Neuronal stem cell (in vitro differentiated cells): ENCODE measurements at regions not wholly inside any gene's neighbourhood (a gene's known extent, or its start where the extent isn't known, plus 50 kb on each side); places are given as distances from the start of the nearest gene placed in this dataset.

Experiments
- DNase-seq: peaks from one replicate; pipeline ENCODE4 v3.0.0-alpha.2; 2013; ENCODE audit warnings: low spot score
- H2AFZ ChIP-seq: one replicate; pipeline ENCODE4 v1.6.1; 2013; ENCODE audit warnings: mild to moderate bottlenecking, low read length, inconsistent platforms
- H2AK5ac ChIP-seq: 2 replicates; pipeline ENCODE4 v1.6.1; 2013; ENCODE audit warnings: low read depth, mild to moderate bottlenecking, inconsistent platforms, low read length, moderate library complexity, mixed read lengths
- H2BK120ac ChIP-seq: 2 replicates; pipeline ENCODE4 v1.6.1; 2013; ENCODE audit warnings: low read depth, mild to moderate bottlenecking, inconsistent platforms, low read length, moderate library complexity, mixed read lengths
- H2BK12ac ChIP-seq: one replicate; pipeline ENCODE4 v1.6.1; 2013; ENCODE audit warnings: low read length, inconsistent platforms
- H2BK15ac ChIP-seq: 2 replicates; pipeline ENCODE4 v1.6.1; 2013; ENCODE audit warnings: mild to moderate bottlenecking, low read length, inconsistent platforms, mixed read lengths
- H2BK5ac ChIP-seq: one replicate; pipeline ENCODE4 v1.6.1; 2013; ENCODE audit warnings: inconsistent platforms, mild to moderate bottlenecking, low read length, moderate library complexity
- H3K14ac ChIP-seq: one replicate; pipeline ENCODE4 v1.6.1; 2013; ENCODE audit warnings: low read length, inconsistent platforms
- H3K18ac ChIP-seq: 2 replicates; pipeline ENCODE4 v1.6.1; 2013; ENCODE audit warnings: low read length, inconsistent platforms
- H3K23ac ChIP-seq: 2 replicates; pipeline ENCODE4 v1.6.1; 2013; ENCODE audit warnings: low read depth, mild to moderate bottlenecking, mixed read lengths, low read length, inconsistent platforms; ENCODE audit not compliant: poor library complexity
- H3K27ac ChIP-seq: replicated peaks from 3 replicates; pipeline ENCODE4 v1.5.1; 2013; ENCODE audit warnings: low read length, inconsistent platforms
- H3K27me3 ChIP-seq, 3 experiments: 2 replicates each; pipeline ENCODE4 v1.6.1; 2013; ENCODE audit warnings: low read length in 3 of 3, mild to moderate bottlenecking in 2 of 3, inconsistent platforms in 1 of 3, low read depth in 1 of 3, mixed read lengths in 1 of 3, moderate library complexity in 1 of 3; ENCODE audit not compliant: control insufficient read depth in 3 of 3, insufficient read depth in 3 of 3
- H3K36me3 ChIP-seq, 2 donors: replicated peaks in 1 of 2; 2 replicates each; pipeline ENCODE4 v1.6.1; 2013; ENCODE audit warnings: low read length in 2 of 2; ENCODE audit not compliant: control insufficient read depth in 2 of 2, insufficient read depth in 2 of 2
- H3K4ac ChIP-seq: 2 replicates; pipeline ENCODE4 v1.6.1; 2013; ENCODE audit warnings: inconsistent platforms, mild to moderate bottlenecking, low read length, moderate library complexity
- H3K4me1 ChIP-seq, 2 donors: 1 replicate in 1 of 2; 2 replicates in 1 of 2; pipeline ENCODE4 v1.6.1; 2013; ENCODE audit warnings: low read length in 2 of 2, low read depth in 1 of 2; ENCODE audit not compliant: control insufficient read depth in 2 of 2, insufficient read depth in 1 of 2
- H3K4me2 ChIP-seq: one replicate; pipeline ENCODE4 v1.6.1; 2013; ENCODE audit warnings: mild to moderate bottlenecking, low read length, inconsistent platforms; ENCODE audit not compliant: insufficient read depth, poor library complexity, severe bottlenecking
- H3K4me3 ChIP-seq, 2 donors: 2 replicates each; pipeline ENCODE4 v1.5.1; 2013; ENCODE audit warnings: low read length in 2 of 2, mild to moderate bottlenecking in 2 of 2, inconsistent platforms in 1 of 2, moderate library complexity in 1 of 2
- H3K79me1 ChIP-seq: one replicate; pipeline ENCODE4 v1.6.1; 2013; ENCODE audit warnings: low read depth, mild to moderate bottlenecking, inconsistent platforms, low read length, moderate library complexity
- H3K9ac ChIP-seq: one replicate; pipeline ENCODE4 v1.6.1; 2013; ENCODE audit warnings: mild to moderate bottlenecking, low read depth, low read length, inconsistent platforms; ENCODE audit not compliant: poor library complexity
- H3K9me3 ChIP-seq, 2 donors: replicated peaks in 1 of 2; 2 replicates each; pipeline versions ENCODE3 to v1.6.1; 2013; ENCODE audit warnings: low read length in 2 of 2, mild to moderate bottlenecking in 2 of 2, inconsistent platforms in 1 of 2, low read depth in 1 of 2, mixed read lengths in 1 of 2, moderate library complexity in 1 of 2; ENCODE audit not compliant: control insufficient read depth in 2 of 2, insufficient read depth in 1 of 2
- H4K8ac ChIP-seq: one replicate; pipeline ENCODE4 v1.6.1; 2013; ENCODE audit warnings: low read depth, mild to moderate bottlenecking, inconsistent platforms, low read length, moderate library complexity
- H4K91ac ChIP-seq: one replicate; pipeline ENCODE4 v1.6.1; 2013; ENCODE audit warnings: low read length, low read depth, mild to moderate bottlenecking, inconsistent platforms; ENCODE audit not compliant: poor library complexity
- WGBS, 2 donors: extraction: QIAGEN DNeasy Blood & Tissue Kit; methylation state at CpG; one replicate each; pipeline ENCODE4 v1.1.7; 2013; ENCODE audit warnings: missing lambda C conversion rate in 2 of 2, mixed read lengths in 1 of 2; ENCODE audit not compliant: insufficient read length in 2 of 2, insufficient replicate concordance in 1 of 2; ENCODE audit errors: extremely low coverage in 2 of 2; 5-methylcytosine and 5-hydroxymethylcytosine counted together

- peaks cover 0 to 1% (median 0%) of the 10 kb centered on the region in 3 experiments for H3K27me3 ChIP-seq
- H3K4ac ChIP-seq, result no peak overlapping the region
- H2AK5ac ChIP-seq, result no peak overlapping the region
- no peak overlapping the region for H2BK15ac ChIP-seq
- peaks cover 0 to 1% of the 10 kb centered on the region in 2 donors for H3K36me3 ChIP-seq
- H3K23ac ChIP-seq, result no peak overlapping the region
- no peak overlapping the region for H3K27ac ChIP-seq
- no peak for DNase-seq
- no peak overlapping the region for H2BK120ac ChIP-seq
- H3K14ac ChIP-seq, result no peak overlapping the region
- no peak overlapping the region for H4K91ac ChIP-seq
- H3K4me3 ChIP-seq, result no peak overlapping the region
- peak overlapping the region; percentile 13 for H2AFZ ChIP-seq
- H3K18ac ChIP-seq, result no peak overlapping the region
- H3K9me3 ChIP-seq, result no peaks in the 10 kb centered on the region
- no CpG with 5 or more reads among the region's 7 CpGs for WGBS, 2 donors
- H3K4me2 ChIP-seq, result no peak overlapping the region
- no peak overlapping the region for H4K8ac ChIP-seq
- H3K9ac ChIP-seq, result no peak overlapping the region
- no peak overlapping the region for H2BK12ac ChIP-seq
- H3K79me1 ChIP-seq, result no peaks in the 10 kb centered on the region
- H3K4me1 ChIP-seq, result peaks cover 23 to 66% of the 10 kb centered on the region in 2 donors
- H2BK5ac ChIP-seq, result no peak overlapping the region
Measured at GRCh38 chr6:98044151-98044561, 761.1 kb upstream of the MMS22L start.

- Histone ChIP-seq H2AK5ac (no peak overlapping the region), H3K27me3 (peaks cover 0 to 2% (median 0%) of the 10 kb centered on the region in 3 experiments), H2BK5ac (no peak overlapping the region), H3K23ac (no peak overlapping the region), H3K36me3 (peaks cover 0 to 2% of the 10 kb centered on the region in 2 donors), H3K79me1 (no peaks in the 10 kb centered on the region), H3K18ac (no peak overlapping the region), H3K27ac (no peak overlapping the region), H2BK120ac (no peak overlapping the region), H3K4me3 (no peak overlapping the region), H3K14ac (no peak overlapping the region), H3K9ac (no peak overlapping the region), H4K91ac (no peak overlapping the region), H3K4me2 (no peak overlapping the region), H3K9me3 (peaks cover 0 to under 1% of the 10 kb centered on the region in 2 donors), H3K4me1 (peaks cover 17 to 58% of the 10 kb centered on the region in 2 donors), H2AFZ (peak overlapping the region; percentile 25), H4K8ac (no peak overlapping the region), H2BK15ac (no peak overlapping the region), H3K4ac (no peak overlapping the region), H2BK12ac (no peak overlapping the region)
- no peak for DNase-seq
- WGBS, 2 donors, result no CpG with 5 or more reads among the region's 7 CpGs
Measured at GRCh38 chr6:98044791-98045470, 761.9 kb upstream of the MMS22L start.

- peaks cover 0 to 4% of the 10 kb centered on the region in 2 donors for H3K9me3 ChIP-seq
- peaks cover 9 to 40% of the 10 kb centered on the region in 2 donors for H3K4me1 ChIP-seq
- H2BK5ac ChIP-seq, result no peak overlapping the region
- peaks cover 0 to 2% (median 0%) of the 10 kb centered on the region in 3 experiments for H3K27me3 ChIP-seq
- H3K4ac ChIP-seq, result no peak overlapping the region
- H3K23ac ChIP-seq, result no peak overlapping the region
- WGBS, 2 donors, result no CpG with 5 or more reads among the region's 2 CpGs
- no peak overlapping the region for H4K8ac ChIP-seq
- no peak overlapping the region for H3K4me2 ChIP-seq
- no peak overlapping the region for H2BK12ac ChIP-seq
- H2BK120ac ChIP-seq, result no peak overlapping the region
- no peak overlapping the region for H3K9ac ChIP-seq
- no peak overlapping the region for H2AK5ac ChIP-seq
- peak overlapping the region; percentile 2 for H2AFZ ChIP-seq
- no peak overlapping the region for H2BK15ac ChIP-seq
- no peak overlapping the region for H3K27ac ChIP-seq
- H3K18ac ChIP-seq, result no peak overlapping the region
- no peak overlapping the region for H3K14ac ChIP-seq
- DNase-seq, result no peak
- no peaks in the 10 kb centered on the region for H3K79me1 ChIP-seq
- H3K36me3 ChIP-seq, result peaks cover 0 to 2% of the 10 kb centered on the region in 2 donors
- H4K91ac ChIP-seq, result no peak overlapping the region
- no peak overlapping the region for H3K4me3 ChIP-seq
Measured at GRCh38 chr6:98047164-98047563, 764.1 kb upstream of the MMS22L start.

GRCh38 chr6:98047871-98048270, 764.9 kb upstream of the MMS22L start:
- no peak for DNase-seq
- H3K23ac ChIP-seq, result no peak overlapping the region
- H3K36me3 ChIP-seq, result peaks cover 0 to 2% of the 10 kb centered on the region in 2 donors
- WGBS, 2 donors, result no CpG with 5 or more reads among the region's 3 CpGs
- H2BK5ac ChIP-seq, result no peak overlapping the region
- H3K27ac ChIP-seq, result no peak overlapping the region
- H2AFZ ChIP-seq, result peak overlapping the region; percentile 2
- no peak overlapping the region for H3K4me2 ChIP-seq
- peaks cover 0 to 4% of the 10 kb centered on the region in 2 donors for H3K9me3 ChIP-seq
- H3K14ac ChIP-seq, result no peak overlapping the region
- peaks cover 9 to 33% of the 10 kb centered on the region in 2 donors for H3K4me1 ChIP-seq
- peaks cover 0 to 2% (median 0%) of the 10 kb centered on the region in 3 experiments for H3K27me3 ChIP-seq
- no peak overlapping the region for H2BK120ac ChIP-seq
- H3K9ac ChIP-seq, result no peak overlapping the region
- no peak overlapping the region for H2AK5ac ChIP-seq
- no peak overlapping the region for H2BK12ac ChIP-seq
- H3K18ac ChIP-seq, result no peak overlapping the region
- H4K8ac ChIP-seq, result no peak overlapping the region
- no peak overlapping the region for H3K4me3 ChIP-seq
- H3K79me1 ChIP-seq, result no peaks in the 10 kb centered on the region
- no peak overlapping the region for H2BK15ac ChIP-seq
- no peak overlapping the region for H4K91ac ChIP-seq
- H3K4ac ChIP-seq, result no peak overlapping the region
